Glutamatergic neuron (in vitro differentiated cells): ENCODE measurements at regions not wholly inside any gene's neighbourhood (a gene's known extent, or its start where the extent isn't known, plus 50 kb on each side); places are given as distances from the start of the nearest gene placed in this dataset.
"Not testable (repeated sequence)": the region's sequence is repeated elsewhere in the genome, so short reads cannot be mapped to it uniquely, and the experiment has no call there.

Source experiments
- DNase-seq: peaks from one replicate; pipeline ENCODE4 v3.0.0; 2022
- H3K27ac Mint-ChIP-seq: one replicate; pipeline ENCODE4 v1.8.0; 2020; ENCODE audit warnings: mild to moderate bottlenecking, mixed read lengths, inconsistent platforms; ENCODE audit not compliant: unreplicated experiment
- H3K27me3 Mint-ChIP-seq: one replicate; pipeline ENCODE4 v1.8.0; 2020; ENCODE audit warnings: mild to moderate bottlenecking, moderate library complexity, mixed read lengths, inconsistent platforms; ENCODE audit not compliant: unreplicated experiment
- H3K36me3 Mint-ChIP-seq: one replicate; pipeline ENCODE4 v1.8.0; 2020; ENCODE audit warnings: mild to moderate bottlenecking, mixed read lengths, inconsistent platforms; ENCODE audit not compliant: unreplicated experiment
- H3K4me1 Mint-ChIP-seq: one replicate; pipeline ENCODE4 v1.8.0; 2020; ENCODE audit warnings: mild to moderate bottlenecking, low read depth, mixed read lengths, inconsistent platforms; ENCODE audit not compliant: unreplicated experiment
- H3K4me3 Mint-ChIP-seq: one replicate; pipeline ENCODE4 v1.8.0; 2020; ENCODE audit warnings: mild to moderate bottlenecking, mixed read lengths, inconsistent platforms; ENCODE audit not compliant: unreplicated experiment
- H3K9me3 Mint-ChIP-seq: one replicate; pipeline ENCODE4 v1.8.0; 2020; ENCODE audit warnings: mild to moderate bottlenecking, moderate library complexity, mixed read lengths, inconsistent platforms; ENCODE audit not compliant: unreplicated experiment
- TF ChIP-seq, protein P1 (sequence below): fragments of 200-600 bp; sonication (generic); IDR thresholded peaks from one replicate; pipeline ENCODE4 v1.5.0; 2021; ENCODE audit not compliant: partially characterized antibody, unreplicated experiment

DNA sequence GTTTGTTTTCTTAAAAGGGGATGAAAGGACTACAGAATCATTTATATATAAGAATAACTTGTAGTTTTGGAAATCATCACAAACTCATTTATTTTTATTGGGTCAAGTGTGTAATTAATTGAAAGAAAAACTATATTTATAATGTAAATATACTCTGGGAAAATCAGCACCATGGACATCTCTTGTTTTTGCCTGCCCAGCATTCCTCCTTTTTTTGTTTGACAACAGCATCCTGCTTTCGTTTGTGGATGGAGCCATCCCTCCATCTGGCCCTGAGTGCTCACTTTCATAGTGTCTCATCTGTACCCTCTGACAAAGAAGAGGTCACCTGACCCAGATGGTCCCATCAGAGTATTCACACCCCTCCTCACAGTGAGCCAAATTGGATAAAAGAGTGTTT, 308.2 kb upstream of the HTR1E start:
- TF ChIP-seq, protein P1, sequence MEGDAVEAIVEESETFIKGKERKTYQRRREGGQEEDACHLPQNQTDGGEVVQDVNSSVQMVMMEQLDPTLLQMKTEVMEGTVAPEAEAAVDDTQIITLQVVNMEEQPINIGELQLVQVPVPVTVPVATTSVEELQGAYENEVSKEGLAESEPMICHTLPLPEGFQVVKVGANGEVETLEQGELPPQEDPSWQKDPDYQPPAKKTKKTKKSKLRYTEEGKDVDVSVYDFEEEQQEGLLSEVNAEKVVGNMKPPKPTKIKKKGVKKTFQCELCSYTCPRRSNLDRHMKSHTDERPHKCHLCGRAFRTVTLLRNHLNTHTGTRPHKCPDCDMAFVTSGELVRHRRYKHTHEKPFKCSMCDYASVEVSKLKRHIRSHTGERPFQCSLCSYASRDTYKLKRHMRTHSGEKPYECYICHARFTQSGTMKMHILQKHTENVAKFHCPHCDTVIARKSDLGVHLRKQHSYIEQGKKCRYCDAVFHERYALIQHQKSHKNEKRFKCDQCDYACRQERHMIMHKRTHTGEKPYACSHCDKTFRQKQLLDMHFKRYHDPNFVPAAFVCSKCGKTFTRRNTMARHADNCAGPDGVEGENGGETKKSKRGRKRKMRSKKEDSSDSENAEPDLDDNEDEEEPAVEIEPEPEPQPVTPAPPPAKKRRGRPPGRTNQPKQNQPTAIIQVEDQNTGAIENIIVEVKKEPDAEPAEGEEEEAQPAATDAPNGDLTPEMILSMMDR: no peak
- H3K4me3 Mint-ChIP-seq: no peak overlapping the region
- H3K36me3 Mint-ChIP-seq: no peaks in the 10 kb centered on the region
- no peaks in the 10 kb centered on the region for H3K9me3 Mint-ChIP-seq
- peaks cover 21% of the 10 kb centered on the region for H3K4me1 Mint-ChIP-seq
- H3K27me3 Mint-ChIP-seq: peaks cover 1% of the 10 kb centered on the region
- no peak for DNase-seq
- peak overlapping the region; percentile 50 for H3K27ac Mint-ChIP-seq

- TF ChIP-seq, protein P1: no peak
- Mint-ChIP-seq H3K9me3 (peaks cover 3% of the 10 kb centered on the region), H3K36me3 (peaks cover 8% of the 10 kb centered on the region), H3K27me3 (no peaks in the 10 kb centered on the region), H3K4me3 (no peak overlapping the region), H3K4me1 (no peaks in the 10 kb centered on the region), H3K27ac (no peak overlapping the region)
- no peak for DNase-seq
Measured at GRCh38 chr6:86619428-86619827, 317.9 kb upstream of the HTR1E start.

GRCh38 chr6:86615299-86615698, 322.0 kb upstream of the HTR1E start:
- no peak overlapping the region for H3K4me3 Mint-ChIP-seq
- no peaks in the 10 kb centered on the region for H3K27me3 Mint-ChIP-seq
- DNase-seq: no peak
- no peaks in the 10 kb centered on the region for H3K4me1 Mint-ChIP-seq
- H3K36me3 Mint-ChIP-seq: peaks cover 2% of the 10 kb centered on the region
- peaks cover 3% of the 10 kb centered on the region for H3K9me3 Mint-ChIP-seq
- no peak overlapping the region for H3K27ac Mint-ChIP-seq
- TF ChIP-seq, protein P1: no peak

DNA sequence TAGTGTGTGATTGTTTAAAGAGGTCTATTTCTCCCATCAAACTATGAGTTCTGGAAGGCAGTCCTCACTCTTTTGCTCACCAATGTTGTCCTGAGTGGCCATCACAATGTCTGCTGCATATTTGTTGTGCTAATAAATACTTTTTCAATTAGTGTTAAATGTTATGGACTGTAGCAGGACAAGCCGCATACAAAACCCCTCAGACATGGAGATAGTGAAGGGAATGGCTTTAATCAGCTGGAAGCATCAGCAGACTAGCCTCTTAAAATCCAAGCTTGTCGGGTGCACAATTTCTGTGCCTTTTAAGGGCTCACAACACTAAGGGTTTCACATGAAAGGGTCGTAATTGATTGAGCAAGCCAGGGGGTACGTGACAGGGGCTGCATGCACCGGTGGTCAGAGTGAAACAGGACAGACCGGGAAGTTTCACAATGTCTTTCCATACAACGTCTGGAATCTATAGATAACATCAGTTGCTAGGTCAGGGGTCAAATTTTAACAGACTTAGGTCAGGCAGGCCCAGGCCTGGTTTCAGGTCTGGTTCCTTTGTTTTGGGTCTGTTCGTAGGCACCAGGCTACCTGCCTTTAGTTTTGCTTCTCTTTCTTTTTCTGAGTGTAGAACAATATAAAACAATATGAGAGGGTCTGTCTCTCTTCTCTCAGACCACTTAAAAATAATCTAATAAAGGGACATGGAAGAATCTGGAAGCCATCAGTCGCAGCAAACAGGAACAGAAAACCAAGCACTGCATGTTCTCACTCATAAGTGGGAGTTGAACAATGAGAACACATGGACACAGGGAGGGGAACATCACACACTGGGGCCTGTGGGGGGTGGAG, 327.6 kb upstream of the HTR1E start:
- no peak for DNase-seq
- H3K4me3 Mint-ChIP-seq: no peak overlapping the region
- no peak overlapping the region for H3K27ac Mint-ChIP-seq
- no peaks in the 10 kb centered on the region for H3K36me3 Mint-ChIP-seq
- H3K4me1 Mint-ChIP-seq: no peaks in the 10 kb centered on the region
- TF ChIP-seq, protein P1: no peak
- H3K9me3 Mint-ChIP-seq: no peaks in the 10 kb centered on the region
- H3K27me3 Mint-ChIP-seq: no peaks in the 10 kb centered on the region

DNA sequence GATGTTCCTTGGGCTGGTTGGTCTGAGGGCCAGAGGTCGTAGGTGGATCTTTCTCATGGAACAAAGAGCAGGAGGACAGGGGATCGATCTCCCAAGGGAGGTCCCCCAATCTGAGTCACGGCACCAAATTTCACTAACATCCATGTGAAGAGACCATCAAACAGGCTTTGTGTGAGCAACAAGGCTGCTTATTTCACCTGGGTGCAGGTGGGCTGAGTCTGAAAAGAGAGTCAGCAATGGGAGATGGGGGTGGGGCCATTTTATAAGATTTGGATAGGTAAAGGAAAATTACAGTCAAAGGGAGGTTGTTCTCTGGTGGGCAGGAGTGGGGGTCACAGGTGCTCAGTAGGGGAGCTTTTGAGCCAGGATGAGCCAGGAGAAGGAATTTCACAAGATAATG, 334.0 kb upstream of the HTR1E start:
- H3K4me1 Mint-ChIP-seq: not testable (repeated sequence)

DNA sequence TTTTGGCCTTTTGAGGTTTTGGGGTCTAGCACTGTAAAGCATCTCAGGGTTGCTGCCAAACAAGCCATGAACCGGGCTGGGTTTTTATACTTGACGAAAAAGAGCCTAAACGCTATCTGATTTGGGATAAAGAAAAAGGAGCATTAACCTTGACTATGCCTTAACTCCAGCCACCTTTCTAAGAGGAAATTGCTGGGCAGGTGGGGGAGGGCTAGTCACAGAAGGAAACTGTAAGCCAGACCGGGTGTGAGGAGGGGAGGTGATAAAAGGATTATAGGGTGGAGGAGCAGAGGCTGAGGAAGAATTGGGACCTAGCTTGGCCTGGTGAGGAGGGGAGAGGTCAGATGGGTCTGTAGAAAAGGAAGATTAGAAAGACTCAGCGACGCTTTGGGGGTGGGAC, 335.2 kb upstream of the HTR1E start:
- DNase-seq, H3K4me1 Mint-ChIP-seq, H3K27me3 Mint-ChIP-seq, H3K36me3 Mint-ChIP-seq, H3K4me3 Mint-ChIP-seq, H3K9me3 Mint-ChIP-seq, H3K27ac Mint-ChIP-seq: not testable (repeated sequence)

More for the DNA sequence above, 334.0 kb upstream of the HTR1E start:
- H3K4me3 Mint-ChIP-seq, H3K27me3 Mint-ChIP-seq, DNase-seq, H3K27ac Mint-ChIP-seq, H3K9me3 Mint-ChIP-seq, H3K36me3 Mint-ChIP-seq: not testable (repeated sequence)

DNA sequence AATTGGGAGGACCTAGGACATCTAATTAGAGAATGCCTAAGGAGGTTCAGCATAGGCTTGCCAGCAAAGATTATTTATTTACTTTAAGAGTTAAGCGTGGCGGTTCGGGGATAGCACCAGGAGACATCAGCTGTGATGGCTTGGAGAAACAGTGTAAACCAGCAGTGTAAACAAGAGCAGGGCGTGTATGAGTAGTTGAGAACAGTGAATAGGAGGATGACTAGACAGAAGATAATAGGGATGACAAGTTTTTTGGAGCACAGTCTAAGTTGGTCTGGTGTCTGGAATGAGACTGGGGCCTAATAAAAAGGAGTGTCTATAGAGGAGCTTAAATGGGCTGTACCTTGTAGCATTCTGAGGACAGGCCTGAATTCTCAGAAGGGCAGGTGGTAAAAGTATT, 338.4 kb upstream of the HTR1E start:
- DNase-seq, H3K4me3 Mint-ChIP-seq, H3K27me3 Mint-ChIP-seq, H3K27ac Mint-ChIP-seq, H3K36me3 Mint-ChIP-seq, H3K9me3 Mint-ChIP-seq: not testable (repeated sequence)
- H3K4me1 Mint-ChIP-seq: peaks cover 14% of the 10 kb centered on the region
